ENCODE measurements at regions not wholly inside any gene's neighbourhood (a gene's known extent, or its start where the extent isn't known, plus 50 kb on each side); places are given as distances from the start of the nearest gene placed in this dataset.

DNA sequence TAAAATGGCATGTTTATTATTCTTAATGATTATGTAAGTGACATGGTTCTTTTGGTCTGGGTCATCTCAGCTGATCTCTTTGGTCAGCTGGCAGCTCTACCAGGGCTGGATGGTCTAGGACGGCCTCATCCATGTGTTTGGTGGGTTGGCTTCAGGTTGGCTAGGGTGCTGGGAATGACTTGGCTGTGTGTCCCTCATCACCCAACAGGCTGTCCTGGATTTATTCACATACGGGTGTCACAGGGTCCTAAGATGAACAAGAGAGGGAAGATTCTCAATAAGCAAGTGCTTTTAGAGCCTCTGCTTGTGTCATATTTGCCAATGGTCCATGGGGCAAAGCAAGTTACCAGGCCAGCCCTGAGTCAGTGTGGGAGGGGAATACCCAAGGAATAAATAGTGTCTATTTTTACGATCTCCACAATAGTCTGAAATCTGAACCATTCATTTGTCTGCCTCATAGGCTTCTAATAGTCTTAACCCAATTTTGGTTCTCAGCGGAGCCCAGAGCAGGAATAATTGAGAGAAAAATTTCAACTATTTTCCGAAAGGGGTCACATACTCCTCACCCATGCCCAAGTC is 157.5 kb downstream of the HS3ST2 start:
- no peaks in the 10 kb centered on the region for H3K9me3 ChIP-seq (ENCODE audit: insufficient read depth, low read length, severe bottlenecking)
- no peaks in the 10 kb centered on the region for H3K27me3 ChIP-seq (ENCODE audit: insufficient read depth, low read length, poor library complexity)
- no peak overlapping the region for H3K9ac ChIP-seq (ENCODE audit: low read depth, low read length)
- H3K79me2 ChIP-seq (ENCODE audit: insufficient read depth, low read length) = no peaks in the 10 kb centered on the region
- no peak overlapping the region for H2AFZ ChIP-seq (ENCODE audit: low read depth, low read length)
- H3K36me3 ChIP-seq (ENCODE audit: insufficient read depth, low read length) = no peaks in the 10 kb centered on the region
- H4K20me1 ChIP-seq (ENCODE audit: insufficient read depth, low read length) = no peaks in the 10 kb centered on the region
- DNase-seq = no peak
- no peak for ATAC-seq (ENCODE audit: insufficient read depth, low read depth)
- no peak overlapping the region for H3K4me3 ChIP-seq (ENCODE audit: low read depth in 1 of 2, low read length in 2 of 2)
- H3K27ac ChIP-seq (ENCODE audit: low read length) = no peak overlapping the region
- no peaks in the 10 kb centered on the region for H3K4me1 ChIP-seq (ENCODE audit: insufficient read depth, low read length)
- TF ChIP-seq EZH2 (IDR thresholded peaks at IDR 0.05; ENCODE audit: borderline replicate concordance, low read depth, low read length, severe bottlenecking) = no peak
- TF ChIP-seq, protein P1, sequence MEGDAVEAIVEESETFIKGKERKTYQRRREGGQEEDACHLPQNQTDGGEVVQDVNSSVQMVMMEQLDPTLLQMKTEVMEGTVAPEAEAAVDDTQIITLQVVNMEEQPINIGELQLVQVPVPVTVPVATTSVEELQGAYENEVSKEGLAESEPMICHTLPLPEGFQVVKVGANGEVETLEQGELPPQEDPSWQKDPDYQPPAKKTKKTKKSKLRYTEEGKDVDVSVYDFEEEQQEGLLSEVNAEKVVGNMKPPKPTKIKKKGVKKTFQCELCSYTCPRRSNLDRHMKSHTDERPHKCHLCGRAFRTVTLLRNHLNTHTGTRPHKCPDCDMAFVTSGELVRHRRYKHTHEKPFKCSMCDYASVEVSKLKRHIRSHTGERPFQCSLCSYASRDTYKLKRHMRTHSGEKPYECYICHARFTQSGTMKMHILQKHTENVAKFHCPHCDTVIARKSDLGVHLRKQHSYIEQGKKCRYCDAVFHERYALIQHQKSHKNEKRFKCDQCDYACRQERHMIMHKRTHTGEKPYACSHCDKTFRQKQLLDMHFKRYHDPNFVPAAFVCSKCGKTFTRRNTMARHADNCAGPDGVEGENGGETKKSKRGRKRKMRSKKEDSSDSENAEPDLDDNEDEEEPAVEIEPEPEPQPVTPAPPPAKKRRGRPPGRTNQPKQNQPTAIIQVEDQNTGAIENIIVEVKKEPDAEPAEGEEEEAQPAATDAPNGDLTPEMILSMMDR (IDR thresholded peaks at IDR 0.05; ENCODE audit: borderline replicate concordance, extremely low read depth, low read length, poor library complexity, severe bottlenecking) = no peak
- H3K4me2 ChIP-seq (ENCODE audit: insufficient read depth, low read length) = no peak overlapping the region

DNA sequence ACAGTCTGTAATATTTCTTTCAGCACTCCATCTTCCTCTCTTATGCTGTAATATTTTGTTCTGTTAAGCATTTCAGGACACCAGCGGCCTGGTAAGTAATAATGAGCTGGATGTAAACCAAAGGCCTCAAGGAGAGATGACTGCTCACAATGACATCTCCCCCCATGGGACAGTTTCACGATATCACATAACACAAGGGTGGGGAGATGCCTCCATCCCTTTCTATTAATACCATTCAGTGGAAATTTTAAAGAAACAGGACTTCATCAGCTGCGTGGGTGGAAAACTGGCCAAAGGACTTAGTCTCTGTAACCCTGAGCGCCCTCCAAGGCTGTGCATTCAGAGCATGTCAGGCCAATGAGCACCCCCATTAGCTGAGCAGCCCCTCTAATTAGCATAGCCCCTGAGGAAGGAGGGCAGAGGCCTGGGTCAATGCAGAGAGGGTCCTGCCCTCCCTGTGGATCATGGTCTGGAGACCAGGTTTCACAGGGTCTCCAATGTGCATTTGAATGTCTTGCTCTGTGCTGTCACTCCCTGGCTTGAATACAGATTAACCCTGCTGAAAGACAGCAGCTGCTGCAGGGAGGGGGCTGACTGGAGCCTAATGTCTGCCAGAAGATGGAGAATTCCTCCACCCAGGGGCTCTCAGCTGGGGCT is 156.4 kb downstream of the HS3ST2 start:
- Histone ChIP-seq H3K79me2 (ENCODE audit: insufficient read depth, low read length) (no peaks in the 10 kb centered on the region), H3K4me2 (ENCODE audit: insufficient read depth, low read length) (no peak overlapping the region), H3K9me3 (ENCODE audit: insufficient read depth, low read length, severe bottlenecking) (no peaks in the 10 kb centered on the region), H3K36me3 (ENCODE audit: insufficient read depth, low read length) (no peaks in the 10 kb centered on the region), H2AFZ (ENCODE audit: low read depth, low read length) (no peak overlapping the region), H3K27ac (ENCODE audit: low read length) (no peak overlapping the region), H3K4me3 (ENCODE audit: low read depth in 1 of 2, low read length in 2 of 2) (no peak overlapping the region), H3K4me1 (ENCODE audit: insufficient read depth, low read length) (no peaks in the 10 kb centered on the region), H3K9ac (ENCODE audit: low read depth, low read length) (no peak overlapping the region), H3K27me3 (ENCODE audit: insufficient read depth, low read length, poor library complexity) (no peaks in the 10 kb centered on the region), H4K20me1 (ENCODE audit: insufficient read depth, low read length) (no peaks in the 10 kb centered on the region)
- TF ChIP-seq, protein P1 (IDR thresholded peaks at IDR 0.05; ENCODE audit: borderline replicate concordance, extremely low read depth, low read length, poor library complexity, severe bottlenecking) = no peak
- TF ChIP-seq EZH2 (IDR thresholded peaks at IDR 0.05; ENCODE audit: borderline replicate concordance, low read depth, low read length, severe bottlenecking) = no peak
- ATAC-seq (ENCODE audit: insufficient read depth, low read depth) (no peak), DNase-seq (no peak)

DNA sequence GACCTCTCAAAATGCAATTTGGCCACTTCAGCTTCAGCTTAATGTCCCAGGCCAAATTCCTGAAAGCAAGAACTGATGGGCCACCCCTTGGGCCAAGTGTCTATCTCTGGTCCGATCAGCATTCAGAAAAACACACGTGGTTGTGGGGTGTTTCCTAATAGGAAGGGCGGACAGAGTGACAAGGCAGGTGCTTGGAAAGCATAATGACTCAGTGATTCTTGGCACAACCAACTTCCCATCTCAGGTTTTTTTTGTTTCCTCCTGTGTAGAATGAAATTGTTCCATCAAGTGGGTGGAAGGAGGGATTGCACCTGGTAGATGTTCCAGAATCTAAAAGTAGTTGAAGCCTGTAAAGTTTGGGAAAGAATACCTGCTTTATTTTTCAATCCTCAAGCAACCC is 155.6 kb downstream of the HS3ST2 start:
- H3K79me2 ChIP-seq (ENCODE audit: insufficient read depth, low read length) = no peaks in the 10 kb centered on the region
- ATAC-seq (ENCODE audit: insufficient read depth, low read depth) (no peak), DNase-seq (no peak)
- no peaks in the 10 kb centered on the region for H3K4me1 ChIP-seq (ENCODE audit: insufficient read depth, low read length)
- no peaks in the 10 kb centered on the region for H3K36me3 ChIP-seq (ENCODE audit: insufficient read depth, low read length)
- H3K27me3 ChIP-seq (ENCODE audit: insufficient read depth, low read length, poor library complexity) = peaks cover under 1% of the 10 kb centered on the region
- TF ChIP-seq, protein P1 (IDR thresholded peaks at IDR 0.05; ENCODE audit: borderline replicate concordance, extremely low read depth, low read length, poor library complexity, severe bottlenecking) = no peak
- no peak for TF ChIP-seq EZH2 (IDR thresholded peaks at IDR 0.05; ENCODE audit: borderline replicate concordance, low read depth, low read length, severe bottlenecking)
- no peaks in the 10 kb centered on the region for H3K9me3 ChIP-seq (ENCODE audit: insufficient read depth, low read length, severe bottlenecking)
- no peaks in the 10 kb centered on the region for H4K20me1 ChIP-seq (ENCODE audit: insufficient read depth, low read length)
- no peak overlapping the region for H2AFZ ChIP-seq (ENCODE audit: low read depth, low read length)
- H3K4me2 ChIP-seq (ENCODE audit: insufficient read depth, low read length) = no peak overlapping the region
- H3K27ac ChIP-seq (ENCODE audit: low read length) = no peak overlapping the region
- H3K4me3 ChIP-seq (ENCODE audit: low read depth in 1 of 2, low read length in 2 of 2) = no peak overlapping the region
- H3K9ac ChIP-seq (ENCODE audit: low read depth, low read length) = no peak overlapping the region

Measured in DND-41 (cell line).